ENCODE measurements at regions not wholly inside any gene's neighbourhood (a gene's known extent, or its start where the extent isn't known, plus 50 kb on each side); places are given as distances from the start of the nearest gene placed in this dataset.

DNA sequence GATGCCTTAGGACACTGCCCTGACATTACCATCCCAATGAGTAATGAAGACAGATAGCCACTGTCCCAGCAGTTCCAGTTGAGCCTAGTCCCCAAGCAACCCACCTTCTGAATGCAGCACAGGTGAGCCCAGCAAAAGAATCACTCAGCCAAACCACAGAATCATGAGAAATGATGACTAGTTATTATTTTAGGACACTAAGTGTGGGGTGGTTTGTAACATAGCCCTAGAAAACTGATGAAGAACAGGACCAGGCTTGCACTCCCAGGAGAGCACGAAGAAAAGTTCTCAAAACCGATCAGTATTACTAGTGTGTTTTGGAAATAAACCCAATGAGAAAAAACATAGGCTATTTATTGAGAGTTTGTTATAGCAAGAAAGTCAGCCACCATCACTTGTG is 129.6 kb upstream of the CNTN6 start:
- DNase-seq, result no peak

DNA sequence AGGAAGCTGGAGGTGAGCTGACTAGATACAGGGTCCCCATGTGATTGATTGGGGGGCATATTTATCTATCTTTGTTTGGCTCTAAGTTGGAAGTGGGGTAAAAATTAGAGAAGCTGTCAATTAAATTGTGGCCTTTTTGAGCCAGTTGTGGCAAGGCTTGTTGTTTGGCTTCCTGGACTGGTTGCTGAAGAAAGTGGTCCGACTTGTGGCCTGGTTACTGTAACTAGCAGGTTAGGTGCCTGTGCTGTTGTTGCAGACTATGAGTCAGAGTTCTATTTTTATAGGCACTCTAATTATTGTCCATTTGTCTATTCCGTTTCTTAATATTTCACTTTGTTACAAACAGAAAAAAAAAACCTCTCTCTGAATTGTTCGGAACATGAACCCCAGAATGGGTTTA is 129.1 kb upstream of the CNTN6 start:
- DNase-seq, result no peak

DNA sequence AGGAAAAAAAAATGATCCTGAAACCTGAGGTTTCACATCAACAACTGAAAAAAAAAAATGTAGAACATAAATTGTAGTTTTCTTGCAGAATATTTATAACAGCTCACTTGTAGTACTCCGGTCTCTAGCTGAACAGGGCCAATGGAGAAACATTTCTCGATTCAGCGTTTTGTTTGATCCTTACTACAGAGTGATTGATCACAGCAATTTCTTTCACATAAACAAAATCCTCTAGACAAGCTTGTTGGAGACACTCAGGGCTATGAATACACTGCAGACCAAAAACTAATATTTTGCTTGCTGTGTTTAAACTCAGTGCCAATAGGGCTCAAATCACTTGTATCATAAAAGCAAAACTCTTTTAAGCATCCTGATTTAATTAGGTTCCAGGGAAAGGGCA is 127.0 kb upstream of the CNTN6 start:
- DNase-seq, result no peak

DNA sequence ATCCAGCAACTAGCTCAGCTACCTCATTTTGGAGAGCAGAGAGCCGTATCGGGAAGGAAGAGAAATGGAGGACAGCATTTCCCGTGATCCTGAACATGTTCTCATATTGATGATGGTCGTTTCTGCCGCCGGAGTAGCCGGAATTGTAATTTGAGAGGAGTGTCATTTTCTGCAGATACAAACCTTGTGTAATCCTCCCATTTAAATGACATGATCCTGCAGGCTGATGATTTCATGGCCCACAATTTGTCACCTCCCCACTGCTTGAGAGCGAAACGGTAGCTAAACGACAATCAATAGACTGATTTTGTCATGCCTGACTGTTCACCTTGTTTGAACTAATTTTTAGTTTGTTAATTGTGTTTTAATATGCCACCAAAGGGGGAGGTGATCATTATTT is 126.5 kb upstream of the CNTN6 start:
- DNase-seq, result no peak

DNA sequence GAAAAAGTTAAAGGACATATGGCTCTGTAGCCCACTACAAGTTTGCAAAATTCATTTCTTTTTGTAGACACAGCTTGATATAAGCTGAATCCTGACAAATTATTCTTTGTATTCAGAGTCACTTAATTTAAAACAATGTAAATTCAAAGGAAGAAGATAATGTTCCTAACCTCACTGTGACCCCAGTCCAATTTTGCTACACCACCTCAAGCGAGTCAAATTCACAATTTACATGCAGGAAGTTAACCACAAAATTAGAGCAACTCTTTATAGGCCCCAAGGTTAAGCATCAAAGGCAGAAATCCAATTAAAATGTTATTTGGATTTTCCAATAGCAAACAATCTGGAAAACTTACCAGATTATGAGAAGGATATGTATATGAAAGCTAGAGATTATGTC is 119.5 kb upstream of the CNTN6 start:
- no peak for DNase-seq

DNA sequence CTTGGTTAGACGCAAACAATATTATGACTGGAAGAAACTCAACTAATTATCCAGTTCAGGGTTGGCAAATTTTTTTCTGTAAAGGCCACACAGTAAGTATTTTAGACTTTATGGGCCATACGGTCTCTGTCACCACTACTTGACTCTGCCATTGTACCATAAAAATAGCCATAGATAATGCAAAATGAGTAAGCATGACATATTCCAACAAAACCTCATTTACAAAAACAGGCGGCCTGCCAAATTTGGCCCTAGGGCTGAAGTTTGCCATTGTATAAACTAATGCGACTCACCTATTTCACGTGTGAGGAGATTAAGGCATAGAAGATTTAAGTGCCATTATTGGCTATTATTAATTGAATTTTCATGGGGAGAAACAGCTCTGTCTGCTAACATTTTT is 116.8 kb upstream of the CNTN6 start:
- DNase-seq, result no peak

DNA sequence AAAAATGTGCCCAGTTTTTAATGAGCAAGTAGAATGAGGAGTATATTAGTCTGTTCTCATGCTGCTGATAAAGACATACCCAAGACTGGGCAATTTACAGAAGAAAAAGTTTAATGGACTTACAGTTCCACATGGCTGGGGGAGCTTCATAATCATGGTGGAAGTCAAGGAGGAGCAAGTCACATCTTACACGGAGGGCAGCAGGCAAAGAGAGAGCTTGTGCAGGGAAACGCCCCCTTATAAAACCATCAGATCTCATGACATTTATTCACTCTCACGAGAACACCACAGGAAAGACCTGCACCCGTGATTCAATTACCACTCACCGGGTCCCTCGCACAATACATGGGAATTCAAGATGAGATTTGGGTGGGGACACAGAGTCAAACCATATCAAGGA is 111.7 kb upstream of the CNTN6 start:
- no peak for DNase-seq

DNA sequence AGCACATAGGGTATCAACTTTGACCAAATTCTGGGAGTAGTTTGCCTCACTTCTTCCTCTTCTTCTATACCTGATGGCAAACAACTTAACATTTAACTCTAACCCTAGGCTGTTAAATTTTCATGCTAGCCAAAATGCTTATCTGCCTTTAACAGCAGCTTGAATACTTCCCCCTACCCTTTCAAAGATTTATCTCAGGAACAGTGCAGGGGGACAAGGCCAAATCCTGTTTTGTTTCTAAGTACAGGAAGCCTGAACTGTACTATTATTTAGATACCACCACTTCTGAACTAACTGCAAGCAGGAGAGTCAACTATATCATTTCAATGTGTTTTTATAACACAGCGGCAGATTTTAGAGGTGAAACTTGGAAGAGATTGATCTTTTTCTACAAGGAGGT is 104.0 kb upstream of the CNTN6 start:
- no peak for DNase-seq

DNA sequence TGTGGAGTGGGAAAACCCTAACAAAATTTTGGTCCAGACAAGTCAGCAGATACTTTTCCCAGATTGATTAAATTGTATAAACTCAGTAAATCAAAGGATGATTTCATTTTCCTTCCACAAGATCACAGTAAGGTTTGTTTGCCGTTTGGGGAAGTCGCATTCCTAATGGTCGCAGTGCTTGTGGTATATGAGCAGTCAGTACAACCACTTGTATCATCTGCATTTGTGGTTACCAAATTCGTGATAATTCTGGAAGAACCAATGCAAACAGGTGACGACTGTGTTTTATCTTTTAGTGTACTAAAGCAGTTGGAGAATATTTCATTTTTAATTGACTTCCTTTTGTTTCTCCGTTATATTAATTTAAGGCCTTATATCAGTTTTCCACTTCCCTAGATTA is 100.0 kb upstream of the CNTN6 start:
- no peak for DNase-seq

DNA sequence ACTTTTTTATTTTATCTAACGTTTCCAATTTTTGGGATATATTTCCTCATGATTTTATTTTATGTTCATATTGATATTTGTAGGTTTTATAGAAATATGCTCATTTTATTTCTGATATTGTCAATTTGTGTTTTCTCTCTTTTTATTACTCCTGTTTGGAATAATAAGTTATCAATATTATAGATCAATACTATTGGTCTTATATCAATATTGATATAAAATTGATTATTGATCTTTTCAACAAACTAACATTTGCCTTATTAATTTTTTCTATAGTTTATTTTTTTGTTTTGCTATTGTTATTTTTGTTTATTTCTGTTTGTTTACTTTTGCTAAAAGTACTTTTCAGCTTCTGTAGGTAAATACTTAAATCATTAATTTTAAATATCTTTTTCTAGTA is 90.8 kb upstream of the CNTN6 start:
- no peak for DNase-seq

DNA sequence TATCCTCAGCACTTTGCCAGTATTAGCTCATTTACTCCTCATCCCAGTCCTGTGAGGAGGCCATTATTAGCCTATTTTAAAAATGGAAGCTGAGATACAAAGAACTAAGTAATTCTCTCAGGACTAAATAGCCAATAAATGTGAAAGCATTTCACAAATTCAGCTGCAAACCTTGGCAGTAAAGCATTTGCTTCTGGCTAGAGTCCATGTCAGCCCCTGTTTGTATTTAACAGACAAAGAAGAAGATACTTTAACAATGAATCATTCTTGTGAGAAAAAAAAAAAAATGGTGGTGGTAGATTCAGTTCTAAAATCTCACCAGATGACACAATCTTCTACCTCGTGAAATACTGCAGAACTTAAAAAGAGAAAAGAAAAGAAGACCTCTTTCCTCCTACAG is 85.0 kb upstream of the CNTN6 start:
- no peak for DNase-seq

DNA sequence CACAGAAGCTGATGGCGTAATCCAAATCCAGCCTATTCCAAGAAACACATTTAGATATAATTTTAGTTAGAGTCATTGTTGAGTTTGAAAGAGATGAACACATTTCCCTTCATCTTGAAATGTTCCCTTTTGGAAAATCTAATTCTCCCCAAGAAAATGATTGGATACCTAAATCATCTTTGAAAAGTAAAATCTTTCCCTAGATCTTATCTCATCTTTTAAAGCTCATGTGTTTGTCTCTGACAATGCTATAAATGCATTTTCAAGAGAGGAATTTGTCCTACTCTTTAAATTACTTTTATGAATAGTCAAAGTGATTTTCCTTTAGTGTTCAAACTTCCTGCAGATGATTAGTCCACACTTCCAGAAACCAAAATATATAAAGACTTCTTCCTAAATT is 82.6 kb upstream of the CNTN6 start:
- DNase-seq, result no peak

DNA sequence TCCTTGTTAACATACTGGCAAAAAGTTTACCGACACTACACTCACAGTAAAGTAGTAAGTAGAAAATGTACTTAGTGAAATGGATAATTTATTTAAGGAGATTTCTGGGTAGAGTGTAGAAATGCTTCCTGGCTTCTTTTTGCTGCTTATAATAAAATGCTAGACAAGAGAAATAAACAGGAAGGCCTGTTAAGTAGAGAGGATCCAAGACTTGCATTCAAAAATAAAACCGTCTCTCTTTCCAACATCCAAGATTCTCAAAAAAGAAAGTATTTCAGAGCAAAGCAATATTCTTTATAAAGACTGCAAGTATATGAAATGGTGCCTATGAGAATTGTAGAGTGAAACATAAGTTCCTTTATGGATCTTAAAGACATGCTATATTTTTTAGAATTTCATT is 77.0 kb upstream of the CNTN6 start:
- no peak for DNase-seq

DNA sequence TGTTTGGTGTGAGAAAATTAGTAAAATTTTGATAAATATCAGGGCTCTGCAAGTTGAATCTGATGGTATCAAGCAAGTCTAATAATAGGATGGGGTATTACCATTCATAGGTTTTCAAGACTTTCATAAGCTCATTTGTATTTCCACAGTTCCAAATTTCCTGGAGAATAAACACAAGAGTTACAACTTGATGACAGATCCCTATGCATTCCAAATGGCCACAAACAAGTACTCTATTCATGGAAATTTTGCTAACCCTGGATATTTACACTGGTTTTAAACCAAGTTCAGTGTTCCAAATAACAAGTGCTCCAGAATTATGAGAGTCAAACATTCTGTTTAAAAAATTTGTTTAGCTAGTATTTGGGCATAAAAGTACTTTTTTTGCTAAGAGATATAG is 75.0 kb upstream of the CNTN6 start:
- no peak for DNase-seq

DNA sequence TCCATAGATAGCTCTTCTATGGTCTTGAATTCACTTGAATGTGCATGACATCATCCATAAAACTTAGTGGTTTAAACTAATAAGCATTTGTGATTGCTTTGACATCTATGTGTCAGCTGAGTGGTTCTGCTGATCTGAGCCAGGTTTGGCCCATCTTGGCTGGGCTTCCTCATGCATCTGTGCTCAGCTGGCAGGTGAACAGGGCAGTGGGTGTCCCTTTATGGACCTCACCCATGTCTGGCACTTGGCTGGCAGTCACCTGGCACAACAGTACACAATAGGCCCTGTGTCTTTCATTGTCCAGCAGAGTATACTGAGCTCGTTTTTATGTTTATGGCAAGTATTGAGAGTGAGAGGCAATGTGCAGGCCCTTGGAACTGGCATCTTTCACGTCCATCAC is 73.7 kb upstream of the CNTN6 start:
- DNase-seq, result no peak

DNA sequence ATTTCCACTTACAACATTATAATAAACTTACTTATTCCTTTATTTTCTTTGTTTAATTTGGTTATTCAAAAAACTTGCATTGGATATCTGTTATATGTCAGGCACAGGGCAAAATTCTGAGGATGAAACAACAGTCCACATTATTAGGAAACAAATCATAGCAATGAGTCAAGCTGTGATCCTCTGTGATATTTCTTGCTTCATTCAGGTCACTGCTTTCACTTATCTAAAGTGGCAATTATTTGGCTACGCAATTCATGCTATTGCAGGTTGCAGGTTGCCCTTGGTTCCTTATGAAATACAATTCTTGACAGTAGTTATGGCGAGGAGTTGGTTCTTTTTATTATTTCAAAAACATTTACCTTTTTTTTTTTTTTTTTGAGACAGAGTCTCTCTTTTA is 66.4 kb upstream of the CNTN6 start:
- no peak for DNase-seq

DNA sequence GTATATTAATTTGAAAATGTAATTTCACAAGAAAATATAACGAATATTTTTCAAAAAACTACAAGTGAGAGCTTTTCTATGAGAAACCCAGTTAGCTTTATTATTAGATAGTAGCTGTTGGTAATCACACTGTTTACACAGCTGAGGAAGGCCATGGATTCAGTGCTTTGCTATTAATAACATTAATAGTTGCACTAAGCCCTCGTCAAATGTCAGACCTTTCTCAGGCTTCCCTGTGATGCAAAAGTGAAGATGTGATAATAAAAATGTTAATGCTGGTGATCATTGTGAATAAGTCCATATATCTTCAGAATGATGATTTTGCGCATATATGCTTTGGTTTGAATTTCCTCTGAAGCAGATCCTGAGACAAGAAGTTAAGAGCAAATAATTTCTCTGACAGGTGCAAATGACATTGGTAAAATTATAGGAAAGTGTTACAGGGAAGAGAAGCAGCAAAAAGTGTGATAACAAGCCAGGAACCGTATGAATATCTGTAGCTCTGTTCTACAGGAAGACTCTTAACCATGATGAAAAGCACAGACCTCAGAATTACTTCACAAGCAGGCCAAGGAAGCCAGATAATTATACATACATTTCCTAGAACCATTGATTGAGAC is 56.5 kb upstream of the CNTN6 start:
- no peak for DNase-seq

DNA sequence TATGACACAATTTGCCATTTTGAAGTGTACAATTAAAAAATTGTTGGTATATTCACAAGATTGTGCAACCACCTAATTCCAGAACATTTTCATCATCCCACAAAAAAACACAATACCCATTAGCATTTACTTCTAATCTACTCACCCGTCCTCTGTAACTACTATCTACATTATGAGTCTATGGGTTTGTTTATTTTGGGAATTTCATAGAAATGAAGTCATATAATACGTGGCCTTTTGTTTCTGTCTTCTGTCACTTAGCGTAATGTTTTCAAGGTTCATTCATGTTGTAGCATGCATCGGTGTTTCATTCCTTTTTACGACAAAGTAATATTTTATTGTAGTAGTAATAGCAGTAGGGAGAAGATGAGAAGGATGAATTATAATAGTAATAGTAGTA is 55.2 kb upstream of the CNTN6 start:
- DNase-seq, result no peak
